HG03432 (cell line): ENCODE measurements at regions not wholly inside any gene's neighbourhood (a gene's known extent, or its start where the extent isn't known, plus 50 kb on each side); places are given as distances from the start of the nearest gene placed in this dataset.
"Not testable (repeated sequence)": the region's sequence is repeated elsewhere in the genome, so short reads cannot be mapped to it uniquely, and the experiment has no call there.

Experiments used
- ATAC-seq: cut with Tn5 transposase; IDR thresholded peaks from one replicate; pipeline ENCODE4 v1.9.1; 2021; ENCODE audit warnings: mild to moderate bottlenecking, moderate library complexity; ENCODE audit not compliant: unreplicated experiment

DNA sequence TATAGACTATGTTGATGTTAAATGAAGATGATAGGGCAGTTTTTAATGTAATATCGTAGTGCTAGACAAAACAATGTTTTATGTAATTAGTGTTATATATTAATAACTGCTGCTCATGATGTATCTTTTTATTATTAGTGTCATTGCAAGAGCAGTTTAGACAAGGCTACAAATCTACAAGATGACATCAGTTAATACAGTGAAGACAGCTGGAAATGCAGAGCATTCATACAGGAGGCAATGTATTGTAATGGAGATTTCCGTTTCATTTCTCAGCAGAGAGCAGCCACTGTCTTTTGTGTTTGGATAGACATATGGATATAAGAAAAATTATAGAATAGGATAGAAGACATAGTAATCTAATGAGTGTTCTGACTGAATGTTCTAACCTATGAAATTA is 178.0 kb downstream of the FOXG1 start:
- ATAC-seq = no peak

DNA sequence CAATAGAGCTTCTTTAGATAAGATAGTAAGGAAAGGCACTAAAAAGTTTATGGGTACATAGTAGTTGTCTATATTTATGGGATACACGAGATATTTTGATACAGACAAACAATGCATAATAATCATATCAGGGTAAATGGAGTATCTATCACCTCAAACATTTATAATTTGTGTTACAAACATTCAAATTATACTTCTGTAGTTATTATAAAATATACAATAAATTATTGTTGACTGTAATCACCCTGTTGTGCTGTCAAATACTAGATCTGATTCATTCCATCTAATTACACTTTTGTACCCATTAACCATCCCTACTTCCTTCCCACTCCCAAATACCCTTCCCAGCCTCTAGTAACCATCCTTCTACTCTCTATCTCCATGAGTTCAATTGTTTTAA is 179.7 kb downstream of the FOXG1 start:
- no peak for ATAC-seq

GRCh38 chr14:28949503-28949902 is 182.9 kb downstream of the FOXG1 start:
- no peak for ATAC-seq

DNA sequence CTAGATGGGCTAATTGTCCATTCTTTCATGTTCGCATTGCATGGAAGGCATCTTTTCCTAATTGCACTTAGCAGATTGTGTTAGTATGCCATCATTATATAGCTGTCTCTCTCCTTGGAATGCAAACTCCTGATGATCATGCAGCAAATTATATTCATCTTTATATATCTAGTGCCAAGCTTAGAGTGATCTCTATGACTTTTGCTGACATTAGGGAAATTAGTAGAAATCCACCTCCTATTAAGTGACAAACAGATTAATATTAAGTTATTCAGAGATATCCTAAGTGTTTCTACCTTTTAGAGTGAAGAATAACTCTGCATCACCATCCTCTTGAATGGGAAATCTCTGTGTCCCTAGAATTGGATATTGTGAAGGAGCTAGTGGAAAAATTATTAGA is 185.6 kb downstream of the FOXG1 start:
- no peak for ATAC-seq

GRCh38 chr14:28952666-28953065 is 186.1 kb downstream of the FOXG1 start:
- ATAC-seq = no peak

GRCh38 chr14:28953973-28954372 is 187.4 kb downstream of the FOXG1 start:
- no peak for ATAC-seq

DNA sequence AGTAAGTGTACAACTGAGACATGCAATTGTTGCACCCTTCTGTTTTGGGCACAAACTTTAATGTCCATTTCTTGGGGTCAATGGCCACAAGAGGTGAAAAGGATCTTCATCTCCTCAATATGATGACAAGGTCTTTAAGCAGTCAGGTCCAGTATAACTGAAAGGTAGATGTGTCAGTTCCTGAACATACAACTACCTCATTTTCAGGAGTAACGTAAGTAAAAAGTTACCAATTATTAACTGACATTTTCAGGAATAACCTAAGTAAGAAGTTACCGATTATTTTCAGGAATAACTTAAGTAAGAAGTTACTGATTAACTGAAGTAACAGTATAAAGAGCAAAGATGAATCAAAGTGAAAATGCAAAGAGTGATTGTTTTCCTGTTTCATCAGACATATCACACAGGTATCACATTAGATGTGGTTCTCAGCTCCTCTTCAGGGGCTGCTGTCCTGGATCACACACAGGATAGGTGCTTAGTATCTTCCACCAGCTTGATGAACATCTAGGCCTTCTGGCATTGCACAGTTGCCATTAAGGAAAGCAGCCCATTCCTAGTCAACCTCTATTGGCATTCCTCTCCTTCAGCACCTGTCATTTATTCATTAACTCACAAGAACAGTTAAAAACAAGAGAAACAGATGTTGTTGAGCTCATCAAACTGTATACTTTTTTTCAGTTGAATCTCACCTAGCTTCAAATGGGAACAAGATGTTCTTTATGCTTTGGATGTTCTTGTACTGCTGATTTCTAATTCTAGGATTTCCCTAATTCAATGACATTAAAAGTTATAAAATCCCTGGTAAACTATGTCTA is 200.0 kb downstream of the FOXG1 start:
- peak; percentile 90 for ATAC-seq

- no peak for ATAC-seq
Measured at GRCh38 chr14:28975084-28975483, 208.5 kb downstream of the FOXG1 start.

DNA sequence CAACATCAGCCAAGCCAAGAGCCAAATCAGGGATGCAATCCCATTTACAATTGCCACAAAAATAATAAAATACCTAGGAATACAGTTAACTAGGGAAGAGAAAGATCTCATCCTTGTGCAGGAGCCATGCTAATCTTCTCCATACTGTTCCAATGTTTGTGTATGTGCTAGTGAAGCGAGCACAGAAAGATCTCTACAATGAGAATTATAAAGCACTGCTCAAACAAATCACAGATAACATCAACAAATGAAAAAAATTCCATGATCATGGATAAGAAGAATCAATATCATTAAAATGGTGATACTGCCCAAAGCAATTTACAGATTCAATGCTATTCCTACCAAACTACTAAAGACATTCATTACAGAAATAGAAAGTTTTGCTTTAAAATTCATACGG is 215.6 kb downstream of the FOXG1 start:
- ATAC-seq = no peak

GRCh38 chr14:28983279-28983678 is 216.7 kb downstream of the FOXG1 start:
- ATAC-seq = no peak

DNA sequence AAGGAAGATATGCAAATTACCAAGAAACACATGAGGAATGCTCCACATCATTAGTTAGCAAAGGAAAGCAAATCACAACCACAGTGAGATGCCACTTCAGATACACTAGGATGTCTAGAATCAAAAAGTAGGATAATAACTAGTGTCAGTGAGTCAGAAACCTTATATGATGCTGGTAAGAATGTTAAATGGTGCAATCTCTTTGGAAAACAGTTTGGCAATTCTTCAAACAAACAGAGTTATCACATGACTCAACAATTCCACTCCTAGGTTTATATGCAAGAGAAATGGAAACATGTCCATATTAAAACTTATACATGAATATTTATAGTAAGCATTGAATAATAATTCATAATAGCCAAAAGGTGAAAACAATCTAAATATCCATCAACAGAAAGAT is 220.9 kb downstream of the FOXG1 start:
- ATAC-seq = no peak

DNA sequence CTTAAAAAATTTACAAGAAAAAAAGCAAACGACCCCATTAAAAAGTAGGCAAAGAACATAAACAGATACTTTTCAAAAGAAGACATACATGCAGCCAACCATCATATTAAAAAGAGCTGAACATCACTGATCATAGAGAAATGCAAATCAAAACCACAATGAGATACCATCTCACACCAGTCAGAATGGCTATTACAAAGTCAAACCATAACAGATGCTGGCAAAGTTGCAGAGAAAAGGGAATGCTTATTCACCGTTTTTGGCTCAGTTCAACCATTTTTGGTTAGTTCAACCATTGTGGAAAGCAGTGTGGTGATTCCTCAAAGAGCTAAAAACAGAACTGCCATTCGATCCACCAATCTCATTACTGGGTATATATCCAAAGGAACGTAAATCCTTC is 230.6 kb downstream of the FOXG1 start:
- ATAC-seq = not testable (repeated sequence)

GRCh38 chr14:28999656-29000055 is 233.1 kb downstream of the FOXG1 start:
- ATAC-seq = no peak

DNA sequence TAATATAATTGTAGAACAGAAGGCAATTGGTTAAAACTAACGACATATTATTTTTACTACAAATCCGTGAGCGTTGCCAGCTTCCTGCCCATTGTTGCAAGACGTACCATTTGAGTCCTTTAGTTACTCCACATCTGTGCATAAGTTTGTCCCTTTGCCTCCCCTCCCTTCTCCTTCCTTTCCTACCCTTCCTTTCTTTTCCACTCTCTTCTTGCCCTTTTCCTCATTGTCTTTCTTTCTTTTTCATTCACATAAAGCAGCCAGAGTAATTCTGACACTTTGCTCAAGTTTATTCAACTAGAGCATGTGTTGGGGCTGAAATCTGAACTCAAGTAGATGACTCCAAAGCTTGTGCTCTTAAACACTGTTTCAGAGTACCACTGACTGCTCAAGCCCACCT is 239.1 kb downstream of the FOXG1 start:
- no peak for ATAC-seq

DNA sequence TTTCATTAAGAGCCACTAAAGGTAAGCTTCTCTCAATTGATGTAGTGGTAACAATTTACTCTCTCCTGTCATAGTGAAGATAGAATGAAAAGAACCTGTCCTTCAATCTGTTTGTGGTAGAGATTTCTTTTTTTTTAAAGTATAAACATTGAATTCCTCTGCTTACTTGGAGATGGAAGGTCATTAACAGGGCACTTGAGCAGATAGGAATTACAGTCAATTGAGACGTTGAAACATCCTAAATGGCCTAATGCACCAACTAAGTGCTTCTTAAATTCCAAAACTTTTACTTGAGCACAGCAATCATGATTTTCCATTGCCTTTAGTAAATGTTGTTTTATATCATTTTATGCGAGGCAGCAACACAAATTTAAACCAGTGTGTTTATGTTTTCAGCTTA is 241.4 kb downstream of the FOXG1 start:
- no peak for ATAC-seq

GRCh38 chr14:29016050-29016900 is 249.7 kb downstream of the FOXG1 start:
- peak; percentile 73 for ATAC-seq

- ATAC-seq = not testable (repeated sequence)
Measured at GRCh38 chr14:29023505-29023904, 256.9 kb downstream of the FOXG1 start.

- not testable (repeated sequence) for ATAC-seq
Measured at GRCh38 chr14:29027441-29027840, 260.9 kb downstream of the FOXG1 start.

DNA sequence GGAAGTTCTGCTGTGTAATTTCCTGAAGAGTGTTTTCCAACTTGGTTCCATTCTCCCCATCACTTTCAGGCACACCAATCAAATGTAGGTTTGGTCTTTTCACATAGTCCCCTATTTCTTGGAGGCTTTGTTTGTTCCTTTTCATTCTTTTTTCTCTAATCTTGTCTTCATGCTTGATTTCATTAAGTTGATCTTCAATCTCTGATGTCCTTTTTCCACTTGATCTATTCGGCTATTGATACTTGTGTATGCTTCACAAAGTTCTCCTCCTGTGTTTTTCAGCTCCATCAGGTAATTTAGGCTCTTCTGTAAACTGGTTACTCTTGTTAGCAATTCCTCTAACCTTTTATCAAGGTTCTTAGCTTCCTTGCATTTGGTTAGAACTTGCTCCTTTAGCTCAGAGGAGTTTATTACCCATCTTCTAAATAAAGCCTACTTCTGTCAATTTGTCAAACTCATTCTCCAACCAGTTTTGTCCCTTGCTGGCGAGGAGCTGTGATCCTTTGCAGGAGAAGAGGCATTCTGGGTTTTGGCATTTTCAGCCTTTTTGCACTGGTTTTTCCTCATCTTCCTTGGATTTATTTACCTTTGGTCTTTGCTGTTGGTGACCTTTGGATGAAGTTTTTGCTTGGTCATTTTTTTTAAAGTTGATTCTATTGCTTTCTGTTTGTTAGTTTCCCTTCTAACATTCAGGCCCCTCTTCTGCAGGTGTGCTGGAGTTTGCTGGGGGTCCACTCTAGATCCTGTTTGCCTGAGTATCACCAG is 261.5 kb downstream of the FOXG1 start:
- not testable (repeated sequence) for ATAC-seq

DNA sequence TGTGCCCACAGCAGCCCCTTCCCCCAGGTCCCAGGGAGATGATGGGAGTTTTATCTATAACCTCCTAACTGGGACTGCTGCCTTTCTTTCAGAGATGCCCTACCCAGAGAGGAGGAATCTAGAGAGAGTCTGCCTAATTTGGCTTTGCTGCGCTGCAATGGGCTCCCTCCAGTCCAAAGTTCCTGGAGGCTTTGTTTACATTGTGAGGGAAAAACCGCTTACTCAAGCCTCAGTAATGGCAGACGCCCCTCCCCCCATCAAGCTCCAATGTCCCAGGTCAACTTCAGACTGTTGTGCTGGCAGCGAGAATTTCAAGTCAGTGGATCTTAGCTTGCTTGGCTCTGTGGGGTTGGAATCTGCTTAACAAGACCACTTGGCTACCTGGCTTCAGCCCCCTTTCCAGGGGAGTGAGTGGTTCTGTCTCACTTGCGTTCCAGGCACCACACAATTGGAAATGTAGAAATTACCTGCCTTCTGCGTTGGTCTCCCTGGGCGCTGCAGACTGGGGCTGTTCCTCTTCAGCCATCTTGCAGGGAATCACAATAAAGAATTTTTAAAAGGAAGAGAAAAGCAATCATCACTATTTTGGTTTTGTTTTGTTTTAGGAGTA is 262.5 kb downstream of the FOXG1 start:
- ATAC-seq = no peak

- ATAC-seq = no peak
Measured at GRCh38 chr14:29030121-29030520, 263.5 kb downstream of the FOXG1 start.
